ENCODE measurements at regions not wholly inside any gene's neighbourhood (a gene's known extent, or its start where the extent isn't known, plus 50 kb on each side); places are given as distances from the start of the nearest gene placed in this dataset.

DNA sequence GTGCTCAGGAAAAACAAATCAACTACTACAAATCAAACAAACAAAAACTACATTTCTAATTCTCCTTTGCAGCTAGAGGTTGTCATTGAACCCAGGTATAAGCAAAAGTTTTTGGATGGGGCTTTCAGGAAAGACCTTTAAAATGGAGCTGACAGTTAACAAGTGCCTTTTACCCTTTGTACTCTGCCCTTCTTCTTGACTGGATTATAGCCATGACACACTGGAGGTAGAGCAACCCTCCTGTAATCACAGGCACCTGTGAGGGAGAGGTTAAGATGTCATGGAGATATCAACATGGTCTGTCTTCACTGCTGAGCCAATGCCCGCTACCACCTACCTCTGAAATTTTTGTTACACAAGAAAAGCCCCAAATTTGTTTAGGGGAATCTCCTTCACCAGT is 100.0 kb upstream of the GLS start:
- H3K4me2 ChIP-seq (ENCODE audit: insufficient read depth in 1 of 2, low read depth in 2 of 2, low read length in 2 of 2), result no peak overlapping the region
- H3K9me3 ChIP-seq (ENCODE audit: insufficient read depth in 2 of 2, low read depth in 1 of 2, low read length in 1 of 2), result peaks cover 12 to 15% of the 10 kb centered on the region in 2 experiments
- no peak overlapping the region for H2BK5ac ChIP-seq (ENCODE audit: low read depth, low read length)
- H3K36me3 ChIP-seq (ENCODE audit: control insufficient read depth in 2 of 4, insufficient read depth in 4 of 4, low read length in 3 of 4), result peaks cover 0 to 2% (median 0%) of the 10 kb centered on the region in 4 experiments; a peak in 2 of 8 replicates
- no peak for TF ChIP-seq ASH2L (IDR thresholded peaks at IDR 0.05; ENCODE audit: low read length)
- no peak for TF ChIP-seq CHD2 (IDR thresholded peaks at IDR 0.05; ENCODE audit: low read length)
- TF ChIP-seq, protein P1, sequence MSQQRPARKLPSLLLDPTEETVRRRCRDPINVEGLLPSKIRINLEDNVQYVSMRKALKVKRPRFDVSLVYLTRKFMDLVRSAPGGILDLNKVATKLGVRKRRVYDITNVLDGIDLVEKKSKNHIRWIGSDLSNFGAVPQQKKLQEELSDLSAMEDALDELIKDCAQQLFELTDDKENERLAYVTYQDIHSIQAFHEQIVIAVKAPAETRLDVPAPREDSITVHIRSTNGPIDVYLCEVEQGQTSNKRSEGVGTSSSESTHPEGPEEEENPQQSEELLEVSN (IDR thresholded peaks at IDR 0.05), result no peak
- TF ChIP-seq YY1 (IDR thresholded peaks at IDR 0.05; ENCODE audit: low read depth, low read length), result no peak
- TF ChIP-seq MAX (IDR thresholded peaks at IDR 0.05), result no peak
- no peak for TF ChIP-seq KDM5A (IDR thresholded peaks at IDR 0.05; ENCODE audit: low read length)
- no peak for TF ChIP-seq CBX5 (IDR thresholded peaks at IDR 0.05; ENCODE audit: low read depth, low read length)
- no peak for TF ChIP-seq NANOG (IDR thresholded peaks at IDR 0.05; ENCODE audit: insufficient read depth, low read depth, low read length, poor library complexity, severe bottlenecking)
- no peak for TF ChIP-seq KDM4A (IDR thresholded peaks at IDR 0.05; ENCODE audit: low read depth, low read length, severe bottlenecking)
- TF ChIP-seq NRF1 (IDR thresholded peaks at IDR 0.05; ENCODE audit: low read depth, low read length), result no peak
- no peak for TF ChIP-seq KDM1A (IDR thresholded peaks at IDR 0.05; ENCODE audit: borderline replicate concordance, low read length)
- no peak for TF ChIP-seq CEBPB (IDR thresholded peaks at IDR 0.05; ENCODE audit: low read depth, low read length)
- no peak for TF ChIP-seq FOSL1 (IDR thresholded peaks at IDR 0.05; ENCODE audit: insufficient read depth, low read depth, low read length)
- no peak for TF ChIP-seq CBX8 (IDR thresholded peaks at IDR 0.05; ENCODE audit: borderline replicate concordance, low read depth, low read length)
- H3K9ac ChIP-seq (replicated peaks in 1 of 4; ENCODE audit: extremely low read depth in 1 of 4, low read depth in 3 of 4, low read length in 3 of 4), result no peak overlapping the region
- no peaks in the 10 kb centered on the region for H3K79me2 ChIP-seq (ENCODE audit: control insufficient read depth in 1 of 2, insufficient read depth in 2 of 2, low read length in 2 of 2)
- H2BK20ac ChIP-seq (ENCODE audit: low read length), result no peak overlapping the region
- 78% methylated on average over 1 of the region's 1 CpG; no CpG with 5 or more reads in 1 of the 2 experiments for WGBS, 2 experiments (ENCODE audit: extremely low coverage in 1 of 2, insufficient coverage in 1 of 2, insufficient read length in 1 of 2, insufficient replicate concordance in 2 of 2, low coverage in 1 of 2, low lambda C conversion rate in 2 of 2, missing lambda C conversion rate in 1 of 2)
- no peak overlapping the region for H3K4ac ChIP-seq (replicated peaks; ENCODE audit: insufficient read length, low read depth, low read length)
- no peak overlapping the region for H4K5ac ChIP-seq (ENCODE audit: insufficient read length, low read depth, low read length)
- H2AFZ ChIP-seq (ENCODE audit: low read length), result no peak overlapping the region
- H3K27me3 ChIP-seq (replicated peaks in 1 of 4; ENCODE audit: control insufficient read depth in 3 of 4, extremely low read depth in 1 of 4, insufficient read depth in 3 of 4, low read length in 3 of 4), result no peaks in the 10 kb centered on the region
- no peak overlapping the region for H3K18ac ChIP-seq (ENCODE audit: extremely low read depth, low read length)
- H2BK120ac ChIP-seq (replicated peaks; ENCODE audit: low read depth, low read length), result no peak overlapping the region
- H3K4me1 ChIP-seq (replicated peaks in 1 of 4; ENCODE audit: control insufficient read depth in 3 of 4, insufficient read depth in 4 of 4, low read length in 3 of 4), result peaks cover 0 to 3% (median 0%) of the 10 kb centered on the region in 4 experiments; a peak in 2 of 7 replicates
- H4K91ac ChIP-seq (replicated peaks; ENCODE audit: insufficient read length, low read length), result no peak overlapping the region
- H3K14ac ChIP-seq (ENCODE audit: insufficient read length), result no peak overlapping the region
- POLR2A ChIA-PET (ENCODE audit: partially characterized antibody), result no interaction called here
- H3K4me3 ChIP-seq (ENCODE audit: extremely low read depth in 1 of 4, insufficient read depth in 2 of 4, low read depth in 3 of 4, low read length in 4 of 4), result no peak overlapping the region
- no peak for FAIRE-seq
- no peak overlapping the region for H2BK12ac ChIP-seq (ENCODE audit: low read depth, low read length)
- H2BK15ac ChIP-seq (ENCODE audit: low read length), result no peak overlapping the region
- no peak overlapping the region for H4K8ac ChIP-seq (ENCODE audit: extremely low read depth, insufficient read depth, low read length)
- no peak overlapping the region for H3K56ac ChIP-seq (replicated peaks; ENCODE audit: insufficient read length, low read depth, low read length)
- no peaks in the 10 kb centered on the region for H3K79me1 ChIP-seq (ENCODE audit: low read depth, low read length)
- no peak overlapping the region for H2AK5ac ChIP-seq (ENCODE audit: low read depth, low read length)
- no peaks in the 10 kb centered on the region; the same call in 1 of the 2 replicates for H3K23me2 ChIP-seq (ENCODE audit: low read depth, low read length)
- DNase-seq (ENCODE audit: low read depth in 1 of 2, low spot score in 2 of 2), result no peak
- no peak overlapping the region for H3K23ac ChIP-seq (ENCODE audit: insufficient read length)
- CTCF ChIA-PET (ENCODE audit: partially characterized antibody), result interaction anchor here (0.7 to 6.9 kb wide), 30 partner anchors 9 to 272 kb away, joined by 3 to 74 read pairs (median 3); no protein-coding TSS in a partner anchor
- H4K20me1 ChIP-seq (replicated peaks in 1 of 2; ENCODE audit: control insufficient read depth in 1 of 2, insufficient read depth in 2 of 2, low read length in 2 of 2), result no peaks in the 10 kb centered on the region
- no peak overlapping the region for H3K27ac ChIP-seq (ENCODE audit: low read depth, low read length)
